Effector CD8-positive, alpha-beta T cell (primary cell): ENCODE measurements at regions not wholly inside any gene's neighbourhood (a gene's known extent, or its start where the extent isn't known, plus 50 kb on each side); places are given as distances from the start of the nearest gene placed in this dataset.

Source experiments
- DNase-seq: peaks from one replicate; lab custom pipeline; 2025; lab: John Stamatoyannopoulos, UW

DNA sequence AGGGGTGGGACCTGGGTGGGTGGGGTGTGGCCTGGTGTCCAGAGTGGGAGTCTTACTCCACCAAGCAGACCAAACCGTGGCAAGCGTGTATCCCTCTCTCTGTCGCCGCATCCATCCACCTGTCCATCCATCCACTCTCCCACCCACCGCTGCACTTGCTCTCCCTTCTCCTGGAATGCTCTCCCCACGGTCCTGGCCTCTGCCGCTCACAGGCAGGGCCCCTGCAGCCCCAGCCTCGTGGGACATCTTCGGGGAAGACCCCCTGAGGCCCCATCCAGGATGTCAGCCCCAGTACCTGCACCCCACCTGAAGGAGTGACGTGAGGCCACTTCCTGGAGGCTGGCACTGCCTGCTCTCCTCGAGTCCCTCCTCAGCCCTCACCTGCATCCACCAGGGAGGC lies 189.5 kb upstream of the GSE1 start:
- no peak for DNase-seq

DNA sequence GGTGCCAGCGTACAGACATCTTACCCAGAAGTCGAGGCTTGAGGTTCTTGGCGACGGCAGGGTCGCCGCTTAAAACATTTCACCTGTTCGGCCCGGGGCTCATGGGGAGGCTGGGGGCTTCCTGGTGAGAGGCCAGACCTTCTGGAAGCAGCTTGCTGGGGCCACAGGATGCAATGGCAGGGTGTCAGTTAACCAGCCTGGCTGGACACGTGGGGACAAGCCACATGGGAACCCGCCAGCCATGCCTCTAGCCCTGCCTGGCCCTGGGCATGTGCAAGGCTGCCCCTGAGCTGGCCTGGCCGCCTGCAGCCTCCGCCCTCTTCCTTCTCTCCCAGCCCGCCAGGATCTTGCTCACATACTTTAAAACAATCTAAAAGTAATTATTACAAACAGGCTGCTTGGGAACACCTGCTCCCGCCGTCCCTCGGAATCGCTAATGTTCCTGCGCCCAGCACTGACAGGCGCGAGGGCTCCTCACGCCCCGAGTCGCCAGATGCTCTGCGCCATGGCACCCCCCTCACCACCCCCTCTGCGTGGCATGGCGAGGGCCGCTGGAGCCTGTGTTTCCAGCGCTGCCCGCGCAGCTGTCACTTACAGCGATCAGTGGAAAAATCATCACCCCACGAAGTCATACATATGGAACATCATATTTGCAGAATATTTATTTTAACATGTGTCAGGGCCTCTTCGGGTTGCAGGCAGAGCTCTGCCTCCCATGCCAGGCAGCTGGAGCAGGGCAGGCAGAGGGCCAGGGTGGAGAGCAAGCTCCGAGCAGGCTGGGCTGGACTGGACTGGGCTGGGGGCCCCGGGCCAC lies 188.7 kb upstream of the GSE1 start:
- DNase-seq = no peak

DNA sequence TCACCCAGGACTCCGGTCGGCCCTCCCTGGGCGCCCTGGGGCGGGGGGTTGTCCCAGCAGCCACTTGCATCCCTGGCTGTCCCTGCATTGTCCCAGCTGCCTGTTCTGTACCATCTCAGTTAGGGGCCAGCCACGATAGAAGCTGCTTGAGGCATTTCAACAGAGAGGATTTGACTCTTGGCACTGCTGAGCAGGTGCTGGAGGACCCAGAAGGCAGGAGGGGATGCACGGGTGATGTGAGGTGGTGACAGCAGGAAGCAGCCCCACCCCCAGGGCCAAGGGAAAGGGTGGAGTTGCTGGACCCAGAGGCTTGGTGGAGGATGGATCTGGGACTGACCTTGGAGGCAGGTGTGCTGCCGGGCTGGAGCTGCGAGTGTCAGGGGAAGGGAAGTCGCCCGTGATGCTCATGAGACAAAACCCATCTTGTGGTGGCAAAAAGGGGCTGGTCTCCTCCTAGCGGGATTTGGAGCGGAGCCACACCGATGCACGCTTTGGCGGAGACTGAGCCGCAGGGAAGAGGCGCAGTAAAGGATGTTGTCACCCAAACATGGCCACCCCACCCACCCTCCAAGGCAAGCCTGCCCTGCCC lies 188.0 kb upstream of the GSE1 start:
- DNase-seq = no peak

DNA sequence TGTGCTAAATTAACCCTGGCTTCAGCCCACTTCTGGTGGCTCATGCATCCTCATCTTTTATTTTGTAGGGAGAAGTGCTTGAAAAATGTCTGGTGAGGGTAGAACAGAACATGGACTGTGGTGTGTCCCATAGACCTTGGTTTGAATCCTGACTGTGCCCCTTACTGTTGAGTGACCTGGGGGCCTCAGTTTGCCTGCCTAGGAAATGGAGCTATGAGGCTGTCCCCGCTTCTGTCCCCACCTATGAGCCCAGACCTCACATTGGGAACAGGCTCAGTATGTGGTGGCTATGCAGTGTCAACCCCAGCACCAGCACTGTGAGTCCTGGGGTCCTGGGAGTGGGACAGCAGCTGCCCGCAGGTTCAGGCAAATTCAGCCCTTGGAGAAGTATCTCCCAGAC lies 186.3 kb upstream of the GSE1 start:
- no peak for DNase-seq

DNA sequence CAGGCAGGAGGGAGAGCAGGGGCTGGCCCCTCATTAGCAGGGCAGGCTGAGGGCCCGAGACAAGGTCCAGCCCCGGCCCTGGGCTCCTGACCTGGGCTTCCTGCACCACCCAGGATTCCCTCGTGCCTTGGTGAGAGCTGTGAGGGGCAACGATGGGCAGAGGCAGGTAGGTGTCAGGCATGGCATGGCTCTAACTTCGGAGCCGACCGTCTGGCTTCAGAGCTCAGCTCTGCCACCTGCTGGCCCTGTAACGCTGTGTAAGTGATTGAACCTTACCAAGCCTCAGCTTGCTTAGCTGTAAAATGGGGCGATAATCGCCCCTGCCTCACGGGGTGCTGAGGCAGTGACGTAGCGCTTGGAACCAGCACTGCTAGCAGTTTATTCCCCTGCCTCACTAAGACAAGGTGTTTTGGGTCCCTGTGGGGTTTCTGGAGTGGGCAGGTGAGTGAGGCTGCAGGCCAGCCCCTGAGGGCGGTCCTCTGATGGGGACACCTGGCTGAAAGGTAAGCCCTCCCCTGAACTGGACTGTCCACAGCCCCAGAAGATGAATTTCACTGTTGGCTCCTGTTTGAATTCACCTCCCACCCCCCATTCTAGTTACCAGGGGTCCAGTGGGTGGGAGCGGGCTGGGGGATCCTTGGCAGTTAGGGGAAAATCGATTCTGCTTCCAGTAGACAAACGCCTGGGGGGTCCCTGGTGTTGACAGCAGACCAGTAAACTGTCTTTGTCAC lies 184.8 kb upstream of the GSE1 start:
- DNase-seq = no peak

DNA sequence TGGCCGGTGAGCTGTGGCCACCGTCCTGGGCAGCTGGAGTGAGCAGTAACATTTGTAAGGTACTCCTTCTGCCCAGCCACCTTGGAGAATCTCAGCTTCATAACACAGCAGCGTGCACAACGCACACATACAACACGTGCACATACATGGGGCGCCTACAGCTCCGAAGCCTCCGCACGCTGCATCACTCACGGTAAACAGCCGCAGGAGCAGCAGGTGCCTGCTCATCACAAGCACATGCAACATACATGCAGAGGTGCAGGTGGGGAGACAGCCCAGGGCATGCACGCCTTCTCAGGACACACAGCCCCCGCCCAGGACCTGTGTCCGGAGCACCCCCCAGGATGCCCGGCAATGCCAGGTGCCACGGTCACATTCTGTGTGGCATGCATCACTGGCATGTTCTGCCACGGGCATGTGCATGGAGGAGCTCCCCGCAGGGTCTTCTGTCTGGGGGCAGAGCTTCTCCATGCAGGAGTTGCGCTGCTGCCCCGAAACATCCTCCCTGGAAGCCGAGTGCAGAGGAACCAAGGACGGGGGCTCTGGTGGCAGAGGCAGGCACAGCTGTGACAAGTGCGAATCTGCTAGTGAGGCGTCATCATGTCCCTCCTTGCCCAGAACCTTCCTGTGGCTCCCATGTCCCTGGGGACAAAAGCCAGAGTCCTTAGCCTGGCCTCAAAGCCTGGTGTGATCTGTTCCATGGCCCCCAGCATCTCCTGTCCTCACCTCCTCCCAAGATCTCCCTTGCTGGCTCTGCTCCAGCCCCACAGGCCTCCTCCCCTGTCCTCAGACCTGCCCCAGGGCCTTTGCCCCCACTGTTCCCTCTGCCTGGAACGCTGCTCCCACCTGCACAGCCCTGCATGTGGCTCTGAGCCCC lies 184.0 kb upstream of the GSE1 start:
- DNase-seq = no peak

DNA sequence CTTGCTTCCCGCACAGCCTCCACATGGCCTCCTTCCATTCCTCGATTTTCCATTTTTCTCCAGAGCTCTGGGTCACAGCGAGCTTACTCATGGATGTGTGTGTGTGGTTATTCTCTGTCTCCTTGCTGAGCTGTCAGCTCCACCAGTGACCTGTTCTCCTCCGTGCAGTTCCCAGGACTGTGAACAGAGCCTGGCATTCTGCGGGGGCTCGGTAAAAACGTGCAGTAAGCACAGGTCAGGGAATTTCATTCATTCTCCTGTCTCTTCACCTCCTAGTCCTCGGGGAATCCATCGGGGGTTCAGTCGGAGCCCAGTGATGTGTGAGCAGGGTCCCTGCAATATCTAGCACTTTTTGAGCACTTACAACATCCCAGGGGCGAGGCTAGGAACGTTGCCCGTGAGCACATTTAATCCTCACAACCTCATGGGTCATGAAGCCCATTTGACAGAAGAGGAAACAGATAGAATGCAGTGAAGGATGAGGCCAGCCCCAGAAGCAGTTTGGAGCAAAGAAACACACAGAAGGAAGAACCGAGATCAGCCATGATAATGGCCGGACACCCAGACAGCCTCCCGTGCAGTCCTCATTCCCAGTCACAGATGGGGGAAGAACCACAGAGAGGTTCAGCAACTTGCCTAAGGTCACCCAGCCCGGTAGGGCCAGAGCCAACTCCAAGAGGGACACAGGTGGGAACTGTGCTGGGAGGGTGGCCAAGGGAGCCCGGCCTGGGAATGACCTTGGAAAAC lies 183.2 kb upstream of the GSE1 start:
- DNase-seq = no peak

DNA sequence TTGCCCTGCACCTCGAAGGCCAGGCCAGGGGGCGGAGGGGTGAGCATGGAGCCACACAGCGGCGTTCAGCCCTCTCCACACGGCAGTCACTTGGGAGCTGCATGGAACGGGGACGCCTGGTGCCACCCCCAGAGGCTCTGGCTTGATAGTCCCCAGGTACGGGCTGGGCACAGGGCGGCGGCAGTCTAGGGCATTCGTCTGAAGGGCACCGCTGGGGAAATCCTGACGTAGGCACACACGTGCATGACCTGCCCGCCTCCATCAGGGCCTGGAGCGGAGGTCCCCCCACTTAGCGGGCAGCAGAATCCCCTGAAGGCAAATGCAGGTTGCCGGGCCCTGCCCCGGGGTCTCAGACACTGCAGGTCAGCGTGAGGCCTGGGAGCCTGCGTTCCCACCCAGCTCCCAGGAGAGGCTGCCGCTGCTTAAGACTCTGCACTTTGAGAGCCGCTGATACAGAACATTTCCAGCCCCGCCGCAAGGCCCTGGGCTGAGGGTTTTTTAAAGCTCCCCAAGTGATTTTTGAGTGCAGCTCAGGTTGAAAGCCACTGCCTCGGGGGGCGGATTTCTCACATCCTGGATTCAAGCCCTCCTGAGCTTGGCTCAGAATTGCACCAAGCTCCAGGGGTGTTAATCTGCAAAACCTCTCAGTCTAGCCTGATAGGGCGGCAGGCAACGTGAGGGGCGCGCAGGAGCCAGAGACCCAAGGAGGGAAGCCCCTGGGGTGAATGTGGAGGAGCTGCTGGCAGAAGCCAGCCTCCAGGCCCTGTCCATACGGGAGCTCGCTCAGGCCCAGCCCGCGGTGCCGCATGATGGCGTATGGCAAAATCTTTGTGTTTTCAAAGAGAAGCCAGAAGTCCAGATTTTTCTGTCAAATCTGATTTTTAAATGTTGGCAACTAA lies 182.3 kb upstream of the GSE1 start:
- DNase-seq = no peak

DNA sequence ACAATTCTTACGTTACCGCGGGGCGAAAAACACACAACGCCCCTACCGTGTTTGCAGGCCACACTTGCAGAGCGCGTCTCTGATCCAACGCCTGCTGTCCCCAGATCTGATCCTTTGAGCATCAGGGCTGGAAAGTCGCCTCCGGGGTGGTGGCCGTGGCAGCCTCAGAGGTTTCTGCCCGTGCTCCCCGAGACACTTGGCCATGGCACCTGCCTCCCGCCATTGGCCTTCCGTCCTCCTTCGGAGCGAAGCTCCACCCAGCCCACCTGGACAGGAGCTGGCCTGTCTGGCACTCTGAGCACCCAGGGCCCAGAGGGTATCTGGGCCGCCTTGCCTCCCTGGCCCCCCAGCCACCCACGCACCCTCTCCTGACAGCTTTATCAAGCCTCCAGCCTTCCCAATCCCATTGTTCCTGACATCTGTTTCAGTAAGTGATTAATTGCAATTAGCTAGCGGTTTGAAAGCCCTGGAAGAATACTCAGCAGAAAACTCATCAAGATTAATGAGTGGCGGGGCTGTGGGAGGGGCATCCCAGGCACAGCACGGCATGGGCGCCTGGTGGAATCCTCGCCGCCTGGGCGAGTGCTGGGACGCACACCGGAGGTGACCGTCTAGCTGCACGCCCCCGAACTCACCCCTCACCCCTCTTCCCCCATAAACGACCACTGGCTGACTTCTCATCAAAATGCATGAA lies 181.5 kb upstream of the GSE1 start:
- no peak for DNase-seq

DNA sequence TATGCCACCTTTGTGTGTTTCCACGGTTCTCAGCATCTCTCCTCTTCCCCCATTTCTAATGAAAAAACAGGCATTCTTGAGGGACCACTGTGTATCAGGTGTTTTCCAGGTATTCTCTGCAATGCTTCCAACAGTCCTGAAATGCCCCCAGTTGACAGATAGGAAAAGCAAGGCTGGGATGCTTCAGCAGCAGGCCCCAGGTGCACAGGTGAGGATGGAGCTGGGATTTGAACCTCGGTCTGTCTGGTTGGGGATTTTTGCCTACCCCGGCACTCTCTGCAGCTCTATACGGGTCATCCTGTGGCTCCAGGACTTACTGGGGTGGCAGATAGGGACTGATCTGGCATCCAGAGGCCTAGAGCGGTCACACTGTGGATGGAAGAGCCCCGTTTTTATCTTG lies 180.5 kb upstream of the GSE1 start:
- DNase-seq = no peak

DNA sequence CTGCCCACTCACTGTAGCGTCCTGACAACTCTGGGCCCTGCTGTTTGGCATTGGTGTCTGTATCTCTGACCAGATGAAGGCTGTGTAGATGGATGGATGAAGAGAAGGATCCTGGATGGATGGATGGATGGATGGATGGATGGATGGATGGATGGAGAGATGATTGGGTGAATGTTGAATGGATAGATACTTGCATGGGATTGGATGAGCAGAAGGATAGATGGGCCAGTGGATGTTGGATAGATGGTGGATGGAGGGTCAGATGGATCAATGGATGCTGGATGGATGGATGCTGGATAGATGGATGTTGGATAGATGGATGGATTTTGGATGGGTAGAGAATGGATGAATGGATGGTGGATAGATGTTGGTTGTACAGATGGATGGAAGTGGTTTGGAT lies 179.6 kb upstream of the GSE1 start:
- DNase-seq = no peak

DNA sequence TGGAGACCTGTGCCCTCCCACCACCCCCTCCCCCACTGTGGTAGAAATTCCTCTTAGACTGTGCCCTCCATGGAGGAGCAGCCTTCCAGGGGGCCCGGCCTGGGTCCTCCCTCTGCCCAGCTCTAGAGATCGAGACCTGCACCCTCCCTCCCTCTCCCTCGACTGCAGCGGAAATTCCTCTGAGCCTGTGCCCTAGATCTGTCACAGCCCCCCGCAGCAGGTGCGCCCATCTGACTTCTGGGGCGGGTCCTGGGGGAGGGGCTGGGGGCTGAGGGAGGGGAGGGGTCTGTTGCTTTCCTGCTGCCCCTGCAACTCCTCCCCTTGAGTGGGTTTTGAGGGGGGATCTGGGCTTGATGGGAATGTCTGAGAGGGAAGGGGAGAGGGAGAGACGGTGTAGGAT lies 177.8 kb upstream of the GSE1 start:
- no peak for DNase-seq

DNA sequence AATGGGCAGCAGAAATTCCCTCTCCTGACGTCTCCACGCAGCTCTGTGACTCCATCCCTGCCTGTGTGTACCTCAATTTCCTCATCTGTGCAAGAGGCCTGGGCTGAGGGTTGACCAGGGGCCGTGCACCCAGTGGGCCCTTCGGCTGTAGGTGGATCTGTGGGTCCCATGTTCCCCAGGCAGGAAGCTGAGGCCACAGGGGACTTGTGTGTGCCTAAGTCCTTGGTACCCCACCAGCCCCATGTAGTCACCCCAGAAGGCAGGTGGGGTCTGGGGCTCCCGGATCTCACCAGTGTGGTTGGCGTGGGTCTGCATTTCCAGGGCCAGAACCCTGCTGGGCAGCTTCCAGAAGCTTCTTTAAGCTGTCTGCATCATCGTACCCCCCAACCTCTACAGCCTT lies 177.4 kb upstream of the GSE1 start:
- no peak for DNase-seq

DNA sequence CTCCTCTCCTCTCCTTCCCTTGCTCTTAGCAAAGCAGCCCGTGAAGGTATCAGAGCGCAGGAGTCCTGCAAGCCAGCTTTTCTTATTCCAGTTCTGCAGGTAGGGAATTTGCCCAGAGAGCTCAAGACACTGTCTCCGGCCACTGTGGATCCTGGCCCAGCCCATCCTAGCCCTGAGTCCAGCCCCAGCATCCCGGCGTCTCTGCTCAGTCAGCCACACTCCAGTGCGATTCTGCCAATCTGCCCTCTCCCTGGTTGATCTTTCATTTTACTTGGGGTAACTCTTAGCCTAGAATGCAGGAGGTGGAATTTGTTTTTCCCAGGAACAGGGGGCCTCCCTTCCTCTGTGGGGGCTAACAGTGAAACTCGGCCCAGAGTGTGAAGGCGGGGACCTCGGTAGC lies 176.9 kb upstream of the GSE1 start:
- no peak for DNase-seq

DNA sequence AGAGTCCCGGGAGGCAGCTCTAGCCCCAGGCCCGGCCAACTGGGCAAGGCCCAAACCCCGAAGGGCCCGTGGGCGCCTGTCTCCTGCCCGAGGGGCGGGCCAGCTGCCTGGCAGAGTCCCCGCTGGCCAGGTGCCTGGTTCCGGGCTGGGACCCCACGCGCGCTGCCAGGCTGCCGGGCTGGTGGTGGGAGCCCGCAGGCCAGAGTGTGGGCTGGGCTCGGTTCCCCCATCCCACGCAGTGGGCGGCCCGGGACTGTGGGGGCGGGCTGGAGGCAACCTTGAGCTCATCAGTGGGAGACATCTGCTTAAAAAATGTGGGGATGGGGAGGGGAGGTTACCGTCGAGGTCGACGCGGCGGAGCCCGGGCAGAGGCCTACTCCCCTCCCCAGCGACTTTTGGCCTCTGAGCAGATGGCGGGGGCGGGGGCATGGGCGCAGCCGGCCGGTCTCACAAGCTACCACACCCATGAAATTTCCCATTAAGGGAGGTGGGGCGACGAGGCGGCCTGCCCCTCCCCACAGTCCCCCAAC lies 176.4 kb upstream of the GSE1 start:
- DNase-seq = no peak

DNA sequence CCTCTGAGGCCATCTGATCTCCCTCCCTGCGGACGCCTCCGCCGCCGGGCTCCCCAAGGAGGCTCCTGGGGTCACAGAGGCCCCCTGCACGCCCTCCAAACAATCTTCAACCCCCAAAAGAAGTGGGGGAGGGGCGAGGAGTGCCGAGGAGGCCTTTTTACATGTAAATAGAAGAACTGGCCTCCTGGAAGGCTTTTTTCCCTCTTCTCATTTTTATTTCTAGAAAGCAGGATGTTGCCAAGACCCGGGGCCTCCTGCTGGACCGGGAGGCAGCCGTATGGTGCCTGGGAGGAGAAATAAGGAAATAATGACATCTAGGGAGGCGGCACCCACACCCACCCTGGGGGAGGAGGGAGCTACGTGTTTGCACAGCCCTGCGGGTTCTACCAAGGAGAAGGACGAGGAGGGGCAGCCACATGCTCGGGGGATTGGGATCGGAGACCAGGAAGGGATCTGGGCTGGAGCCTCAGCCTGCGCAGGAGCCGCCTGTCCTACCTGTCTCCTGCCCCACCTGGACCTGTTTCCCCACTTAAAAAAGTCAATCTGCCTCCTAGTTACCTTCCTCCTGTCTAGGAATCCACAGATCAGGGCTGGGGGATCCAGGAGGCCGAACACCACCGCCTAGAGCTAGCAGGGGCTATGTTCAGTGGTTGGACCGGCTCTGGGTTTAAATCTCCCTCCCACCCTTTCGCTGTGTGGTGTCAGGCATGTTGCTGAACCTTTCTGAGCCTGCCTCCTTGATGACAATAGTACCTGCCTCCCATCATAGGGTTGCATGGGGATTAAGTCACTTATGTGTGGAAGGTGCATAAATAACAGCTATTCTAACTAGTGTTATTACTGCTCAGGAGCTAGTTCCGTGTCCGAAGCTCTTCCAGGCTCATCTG lies 175.7 kb upstream of the GSE1 start:
- no peak for DNase-seq

DNA sequence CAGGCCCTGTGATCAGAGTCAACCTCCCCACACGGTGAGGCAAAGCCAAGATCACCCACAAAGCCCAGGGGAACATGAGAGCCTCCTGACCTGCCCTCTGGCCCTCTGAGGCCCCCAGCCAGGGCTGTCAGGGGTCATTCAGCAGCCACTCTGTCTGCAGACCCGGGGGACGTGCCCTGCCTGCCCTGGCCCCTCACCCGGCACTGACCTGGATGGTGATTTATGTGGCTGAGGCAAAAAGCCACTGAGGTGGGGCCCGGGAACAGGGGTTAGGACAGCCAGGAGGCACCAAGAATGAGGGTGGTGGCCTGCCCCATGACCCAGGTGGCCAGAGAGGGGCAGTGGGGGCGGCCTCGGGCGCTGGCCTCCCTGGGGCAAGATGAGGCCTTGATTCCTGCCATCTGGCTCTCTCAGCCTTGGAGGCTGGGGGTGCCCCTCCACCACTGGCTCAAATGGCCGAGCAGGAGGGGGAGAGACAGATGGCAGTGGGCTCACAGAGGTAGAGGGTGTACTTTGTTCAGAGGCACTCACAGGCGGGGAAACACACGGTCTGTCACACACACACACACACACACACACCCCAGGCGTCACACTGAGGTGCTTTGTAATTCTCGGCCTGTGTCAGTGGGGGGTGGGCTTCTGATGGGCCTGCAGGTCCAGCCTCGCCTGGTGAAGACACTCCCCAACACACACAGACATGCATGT lies 174.0 kb upstream of the GSE1 start:
- DNase-seq = no peak

DNA sequence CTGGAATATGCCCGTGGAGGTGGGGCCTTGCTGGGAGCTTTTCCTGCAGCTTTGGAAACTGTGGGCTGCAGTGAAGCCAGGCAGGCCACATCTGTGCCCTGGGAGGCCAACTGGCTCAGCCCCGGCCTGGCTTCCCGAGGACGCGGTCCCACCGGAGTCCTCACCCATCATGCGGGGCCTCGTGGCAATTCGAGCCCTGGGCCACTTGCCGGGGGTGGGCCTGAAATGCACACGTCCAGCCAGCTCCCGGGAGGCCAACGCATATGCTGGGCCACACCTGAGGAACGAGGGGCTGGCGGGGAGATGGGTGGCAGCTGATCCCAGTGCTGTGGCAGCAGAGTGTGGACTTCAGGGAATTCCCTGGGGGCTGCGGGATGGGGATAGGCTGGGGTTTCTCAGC lies 172.4 kb upstream of the GSE1 start:
- DNase-seq = no peak
